GM12865 (cell line): ENCODE measurements at regions not wholly inside any gene's neighbourhood (a gene's known extent, or its start where the extent isn't known, plus 50 kb on each side); places are given as distances from the start of the nearest gene placed in this dataset.

Source experiments
- DNase-seq: peaks from one replicate; pipeline ENCODE4 v3.0.0; 2010; ENCODE audit warnings: low read depth
- H3K4me3 ChIP-seq: 2 replicates; pipeline ENCODE4 v1.5.1; 2011; ENCODE audit warnings: mild to moderate bottlenecking, low read depth, low read length, control low read depth
- CTCF ChIP-seq: IDR thresholded peaks from 2 replicates; pipeline ENCODE4 v1.5.1; 2011; ENCODE audit warnings: low read length, control low read depth, low read depth, inconsistent platforms; ENCODE audit not compliant: insufficient read depth; ENCODE audit errors: missing control alignments

GRCh38 chr2:221337957-221338685, 234.0 kb downstream of the EPHA4 start:
- TF ChIP-seq CTCF = no peak
- no peak overlapping the region for H3K4me3 ChIP-seq
- DNase-seq = no peak

DNA sequence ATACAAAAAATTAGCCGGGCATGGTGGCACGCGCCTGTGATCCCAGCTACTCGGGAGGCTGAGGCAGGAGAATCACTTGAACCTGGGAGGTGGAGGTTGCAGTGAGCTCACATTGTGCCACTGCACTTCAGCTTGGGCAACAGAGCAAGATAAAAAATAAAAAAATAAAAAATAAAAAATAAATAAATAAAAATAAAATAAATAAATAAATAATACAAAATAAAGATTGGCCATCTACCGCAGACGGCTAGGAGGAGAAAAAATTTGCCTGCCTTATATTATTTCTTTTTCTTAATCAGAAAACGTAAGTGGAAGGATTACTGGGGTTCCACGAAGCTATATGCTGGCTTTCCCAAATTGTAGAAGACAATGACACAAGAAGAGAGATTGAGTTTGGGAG, 229.7 kb downstream of the EPHA4 start:
- no peak overlapping the region for H3K4me3 ChIP-seq
- DNase-seq = no peak
- no peak for TF ChIP-seq CTCF

- H3K4me3 ChIP-seq = no peak overlapping the region
- DNase-seq = peak; percentile 33
- no peak for TF ChIP-seq CTCF
Observed at GRCh38 chr2:221343524-221343923, 228.6 kb downstream of the EPHA4 start.

GRCh38 chr2:221345516-221345915, 226.6 kb downstream of the EPHA4 start:
- no peak for TF ChIP-seq CTCF
- no peak overlapping the region for H3K4me3 ChIP-seq
- no peak for DNase-seq

- TF ChIP-seq CTCF = no peak
- no peak overlapping the region for H3K4me3 ChIP-seq
- no peak for DNase-seq
Observed at GRCh38 chr2:221346411-221346810, 225.7 kb downstream of the EPHA4 start.

DNA sequence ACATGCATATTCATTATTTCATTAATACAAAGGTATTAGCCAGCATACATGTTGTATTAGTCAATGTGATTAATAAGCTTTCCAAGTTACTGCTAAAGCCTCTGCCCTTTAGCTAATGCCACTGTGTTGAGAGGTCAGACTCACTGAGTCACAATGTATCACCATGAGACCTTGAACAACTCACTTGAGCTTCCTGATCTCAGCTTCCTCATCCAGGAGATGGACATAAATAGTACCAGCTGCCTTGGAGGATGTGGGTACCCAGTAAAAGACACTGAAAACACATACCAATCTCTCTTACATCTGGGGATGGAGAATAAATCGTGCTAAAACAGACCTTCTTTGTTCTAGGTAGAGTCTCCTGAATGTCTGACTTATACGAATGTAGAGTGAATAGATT, 224.6 kb downstream of the EPHA4 start:
- no peak for DNase-seq
- H3K4me3 ChIP-seq = no peak overlapping the region

More for the DNA sequence above, 224.6 kb downstream of the EPHA4 start:
- no peak for TF ChIP-seq CTCF
